ENCODE measurements at regions not wholly inside any gene's neighbourhood (a gene's known extent, or its start where the extent isn't known, plus 50 kb on each side); places are given as distances from the start of the nearest gene placed in this dataset.

GRCh38 chr22:27193215-27193614 is 535.8 kb downstream of the MIAT start:
- DNase-seq: no peak

- no peak for DNase-seq
Observed at GRCh38 chr22:27193636-27194035, 536.2 kb downstream of the MIAT start.

- DNase-seq: no peak
Observed at GRCh38 chr22:27194096-27194748, 536.8 kb downstream of the MIAT start.

GRCh38 chr22:27195094-27195493 is 537.7 kb downstream of the MIAT start:
- no peak for DNase-seq

- DNase-seq: no peak
Observed at GRCh38 chr22:27195494-27195893, 538.1 kb downstream of the MIAT start.

- DNase-seq: no peak
Observed at GRCh38 chr22:27196606-27197005, 539.2 kb downstream of the MIAT start.

- no peak for DNase-seq
Observed at GRCh38 chr22:27197052-27197451, 539.7 kb downstream of the MIAT start.

GRCh38 chr22:27197618-27198017 is 540.2 kb downstream of the MIAT start:
- DNase-seq: no peak

GRCh38 chr22:27198518-27199035 is 541.2 kb downstream of the MIAT start:
- DNase-seq: no peak

- DNase-seq: no peak
Observed at GRCh38 chr22:27199354-27199753, 542.0 kb downstream of the MIAT start.

GRCh38 chr22:27201276-27201675 is 543.9 kb downstream of the MIAT start:
- DNase-seq: no peak

- DNase-seq: no peak
Observed at GRCh38 chr22:27201741-27202140, 544.4 kb downstream of the MIAT start.

- no peak for DNase-seq
Observed at GRCh38 chr22:27203276-27203660, 545.9 kb downstream of the MIAT start.

- DNase-seq: no peak
Observed at GRCh38 chr22:27204280-27204679, 546.9 kb downstream of the MIAT start.

- DNase-seq: no peak
Observed at GRCh38 chr22:27204817-27205216, 547.4 kb downstream of the MIAT start.

GRCh38 chr22:27205492-27206373 is 548.3 kb downstream of the MIAT start:
- DNase-seq: no peak

- DNase-seq: no peak
Observed at GRCh38 chr22:27206374-27207133, 549.2 kb downstream of the MIAT start.

GRCh38 chr22:27207266-27207665 is 549.9 kb downstream of the MIAT start:
- no peak for DNase-seq

- DNase-seq: no peak
Observed at GRCh38 chr22:27207907-27208306, 550.5 kb downstream of the MIAT start.

GRCh38 chr22:27210111-27210730 is 552.8 kb downstream of the MIAT start:
- no peak for DNase-seq

GRCh38 chr22:27212102-27212501 is 554.7 kb downstream of the MIAT start:
- no peak for DNase-seq

- no peak for DNase-seq
Observed at GRCh38 chr22:27212617-27213177, 555.3 kb downstream of the MIAT start.

- no peak for DNase-seq
Observed at GRCh38 chr22:27213294-27213693, 555.9 kb downstream of the MIAT start.

All from CD4-positive, alpha-beta T cell treated with Interleukin-17A for 1 hour (primary cell).